ENCODE measurements at regions not wholly inside any gene's neighbourhood (a gene's known extent, or its start where the extent isn't known, plus 50 kb on each side); places are given as distances from the start of the nearest gene placed in this dataset.

DNA sequence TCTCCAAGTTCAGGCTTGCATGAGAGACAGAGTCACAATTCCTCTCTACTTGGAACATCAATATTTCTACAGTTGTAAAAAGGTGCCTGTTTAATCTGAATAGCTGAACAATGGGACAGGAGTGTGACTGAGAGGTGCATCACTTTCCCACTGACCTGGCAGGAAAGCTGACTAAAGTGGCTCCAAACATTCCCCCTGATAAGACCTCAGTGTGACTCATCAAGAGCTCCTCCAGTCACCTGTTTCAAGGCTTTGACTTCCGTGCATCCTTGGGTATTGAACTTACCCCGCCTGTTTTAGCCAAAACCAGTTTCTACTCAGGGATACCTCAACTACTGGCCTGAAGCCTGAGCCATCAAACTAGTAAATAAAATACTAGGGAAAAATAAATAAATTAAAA is 453.9 kb upstream of the DDX18 start:
- TF ChIP-seq, protein P1, sequence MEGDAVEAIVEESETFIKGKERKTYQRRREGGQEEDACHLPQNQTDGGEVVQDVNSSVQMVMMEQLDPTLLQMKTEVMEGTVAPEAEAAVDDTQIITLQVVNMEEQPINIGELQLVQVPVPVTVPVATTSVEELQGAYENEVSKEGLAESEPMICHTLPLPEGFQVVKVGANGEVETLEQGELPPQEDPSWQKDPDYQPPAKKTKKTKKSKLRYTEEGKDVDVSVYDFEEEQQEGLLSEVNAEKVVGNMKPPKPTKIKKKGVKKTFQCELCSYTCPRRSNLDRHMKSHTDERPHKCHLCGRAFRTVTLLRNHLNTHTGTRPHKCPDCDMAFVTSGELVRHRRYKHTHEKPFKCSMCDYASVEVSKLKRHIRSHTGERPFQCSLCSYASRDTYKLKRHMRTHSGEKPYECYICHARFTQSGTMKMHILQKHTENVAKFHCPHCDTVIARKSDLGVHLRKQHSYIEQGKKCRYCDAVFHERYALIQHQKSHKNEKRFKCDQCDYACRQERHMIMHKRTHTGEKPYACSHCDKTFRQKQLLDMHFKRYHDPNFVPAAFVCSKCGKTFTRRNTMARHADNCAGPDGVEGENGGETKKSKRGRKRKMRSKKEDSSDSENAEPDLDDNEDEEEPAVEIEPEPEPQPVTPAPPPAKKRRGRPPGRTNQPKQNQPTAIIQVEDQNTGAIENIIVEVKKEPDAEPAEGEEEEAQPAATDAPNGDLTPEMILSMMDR (conservative IDR thresholded peaks at IDR 0.05; ENCODE audit: low read depth, low read length): no peak
- TF ChIP-seq EZH2 (IDR thresholded peaks at IDR 0.05; ENCODE audit: low read length, unreplicated experiment): no peak
- TF ChIP-seq EZH2phosphoT487 (IDR thresholded peaks at IDR 0.05; ENCODE audit: borderline replicate concordance, low read length): no peak

Measured in PC-3 (cell line).